Caco-2 (cell line): ENCODE measurements at regions not wholly inside any gene's neighbourhood (a gene's known extent, or its start where the extent isn't known, plus 50 kb on each side); places are given as distances from the start of the nearest gene placed in this dataset.

Experiments
- BruUV-seq: library from RNA; stranded (reverse); fragments of 400-500 nt; replicated peaks from 2 replicates; lab custom pipeline; 2021; lab: Mats Ljungman, UMichigan
- CTCF ChIA-PET: fragments of 300-600 bp; sonication (Branson Sonifier 250); formaldehyde crosslinking; loops from one replicate; lab custom pipeline; 2022; ENCODE audit warnings: antibody characterized with exemption; lab: Charles Lee
- POLR2A ChIA-PET: fragments of 300-600 bp; sonication (Branson Sonifier 250); formaldehyde crosslinking; loops from one replicate; lab custom pipeline; 2022; ENCODE audit warnings: antibody characterized with exemption; lab: Charles Lee
- DNase-seq, 2 experiments: peaks; one replicate each; pipeline versions ENCODE4 v3.0.0 to v3.0.0-alpha.2; 2020 to 2022
- H3K27me3 ChIP-seq: replicated peaks from 2 replicates; pipeline ENCODE4 v1.6.0; 2011; ENCODE audit warnings: low read length; ENCODE audit not compliant: control insufficient read depth, insufficient read depth
- H3K36me3 ChIP-seq: 2 replicates; pipeline ENCODE4 v1.5.1; 2011; ENCODE audit warnings: low read length; ENCODE audit not compliant: control insufficient read depth, insufficient read depth
- H3K4me1 ChIP-seq: fragments of 250-450 bp; sonication (Bioruptor Pico); 2 replicates; pipeline ENCODE4 v1.5.1; 2020; ENCODE audit warnings: mild to moderate bottlenecking
- H3K4me3 ChIP-seq: 2 replicates; pipeline ENCODE4 v1.5.1; 2011; ENCODE audit warnings: low read depth, mild to moderate bottlenecking, control low read depth, low read length
- H3K9me3 ChIP-seq: fragments of 250-450 bp; sonication (Bioruptor Pico); 2 replicates; pipeline ENCODE4 v1.5.1; 2020; ENCODE audit warnings: mild to moderate bottlenecking, moderate library complexity
- H3K27ac Mint-ChIP-seq: one replicate; pipeline ENCODE4 v1.8.0; 2022; ENCODE audit warnings: mixed read lengths; ENCODE audit not compliant: unreplicated experiment
- H3K27me3 Mint-ChIP-seq: one replicate; pipeline ENCODE4 v1.8.0; 2022; ENCODE audit warnings: mixed read lengths; ENCODE audit not compliant: insufficient read depth, unreplicated experiment
- H3K36me3 Mint-ChIP-seq: one replicate; pipeline ENCODE4 v1.8.0; 2022; ENCODE audit warnings: mild to moderate bottlenecking, mixed read lengths; ENCODE audit not compliant: insufficient read depth, unreplicated experiment
- H3K4me1 Mint-ChIP-seq: one replicate; pipeline ENCODE4 v1.8.0; 2022; ENCODE audit warnings: low read depth, mixed read lengths; ENCODE audit not compliant: unreplicated experiment
- H3K4me3 Mint-ChIP-seq: one replicate; pipeline ENCODE4 v1.8.0; 2022; ENCODE audit warnings: mild to moderate bottlenecking, moderate library complexity, mixed read lengths; ENCODE audit not compliant: unreplicated experiment
- H3K9me3 Mint-ChIP-seq: one replicate; pipeline ENCODE4 v1.8.0; 2022; ENCODE audit warnings: mixed read lengths; ENCODE audit not compliant: unreplicated experiment
- CTCF ChIP-seq, 2 experiments: fragments of 200-600 bp in 1 of 2; IDR thresholded peaks; 1 replicate in 1 of 2; 2 replicates in 1 of 2; pipeline versions ENCODE4 v1.5.1 to v1.8.0; 2011 to 2022; ENCODE audit warnings: antibody characterized with exemption in 1 of 2, control low read depth in 1 of 2, inconsistent platforms in 1 of 2, low read depth in 1 of 2, low read length in 1 of 2, mild to moderate bottlenecking in 1 of 2, moderate library complexity in 1 of 2; ENCODE audit not compliant: insufficient read depth in 1 of 2, severe bottlenecking in 1 of 2, unreplicated experiment in 1 of 2
- intact Hi-C: fragments of 100-400 bp; cut with micrococcal nuclease; formaldehyde crosslinking; loops from one replicate; pipeline ENCODE4 v1.10.0; 2022; ENCODE audit not compliant: unreplicated experiment

DNA sequence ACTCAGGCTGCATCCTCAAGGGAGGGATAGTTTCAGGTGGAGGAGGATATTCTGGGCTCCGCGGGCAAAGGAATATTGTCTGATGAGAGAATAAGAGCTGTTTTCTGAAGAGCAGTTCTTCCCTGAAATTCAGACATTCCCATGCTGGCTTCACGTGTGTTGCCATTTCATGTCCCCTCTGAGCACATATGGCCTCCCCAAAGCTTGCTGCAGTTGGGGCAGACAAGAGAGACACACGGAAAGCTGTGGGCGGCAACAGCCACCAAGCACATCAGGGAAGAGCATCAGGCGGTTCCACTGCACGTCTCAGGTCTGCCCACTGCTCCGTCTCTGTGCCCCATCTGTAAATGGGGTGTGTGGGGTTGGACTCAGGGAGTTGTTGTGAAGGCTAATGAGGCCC, 247.5 kb upstream of the TSHZ3 start:
- Mint-ChIP-seq H3K4me3 (no peak overlapping the region), H3K4me1 (no peaks in the 10 kb centered on the region), H3K27ac (no peak overlapping the region), H3K27me3 (peaks cover 11% of the 10 kb centered on the region), H3K36me3 (no peaks in the 10 kb centered on the region), H3K9me3 (no peaks in the 10 kb centered on the region)
- Histone ChIP-seq H3K36me3 (no peaks in the 10 kb centered on the region), H3K4me3 (no peak overlapping the region), H3K4me1 (no peaks in the 10 kb centered on the region), H3K27me3 (no peaks in the 10 kb centered on the region), H3K9me3 (no peaks in the 10 kb centered on the region)
- DNase-seq, result no peak
- no peak for TF ChIP-seq CTCF (IDR thresholded peaks at IDR 0.05; ENCODE audit: insufficient read depth in 1 of 2, low read depth in 1 of 2, low read length in 1 of 2, severe bottlenecking in 1 of 2, unreplicated experiment in 1 of 2)
- intact Hi-C loops, result no loop called here
- CTCF ChIA-PET, result no interaction called here
- no TSS peak for BruUV-seq
- POLR2A ChIA-PET, result no interaction called here

- H3K4me3 Mint-ChIP-seq, result no peak overlapping the region
- ChIA-PET CTCF (no interaction called here), POLR2A (no interaction called here)
- H3K36me3 Mint-ChIP-seq, result no peaks in the 10 kb centered on the region
- H3K27ac Mint-ChIP-seq, result no peak overlapping the region
- peaks cover 10% of the 10 kb centered on the region for H3K27me3 Mint-ChIP-seq
- intact Hi-C loops, result no loop called here
- H3K9me3 ChIP-seq, result no peaks in the 10 kb centered on the region
- DNase-seq, result no peak
- H3K4me1 ChIP-seq, result no peaks in the 10 kb centered on the region
- TF ChIP-seq CTCF (IDR thresholded peaks at IDR 0.05; ENCODE audit: insufficient read depth in 1 of 2, low read depth in 1 of 2, low read length in 1 of 2, severe bottlenecking in 1 of 2, unreplicated experiment in 1 of 2), result no peak
- no peaks in the 10 kb centered on the region for H3K36me3 ChIP-seq
- H3K4me1 Mint-ChIP-seq, result no peaks in the 10 kb centered on the region
- H3K4me3 ChIP-seq, result no peak overlapping the region
- BruUV-seq, result no TSS peak
- H3K9me3 Mint-ChIP-seq, result no peaks in the 10 kb centered on the region
- H3K27me3 ChIP-seq, result no peaks in the 10 kb centered on the region
Measured at GRCh38 chr19:31597616-31598015, 248.4 kb upstream of the TSHZ3 start.

- intact Hi-C loops, result no loop called here
- no peaks in the 10 kb centered on the region for H3K4me1 Mint-ChIP-seq
- BruUV-seq, result no TSS peak
- ChIA-PET CTCF (no interaction called here), POLR2A (no interaction called here)
- H3K4me3 Mint-ChIP-seq, result no peak overlapping the region
- H3K36me3 Mint-ChIP-seq, result no peaks in the 10 kb centered on the region
- Histone ChIP-seq H3K36me3 (no peaks in the 10 kb centered on the region), H3K9me3 (no peaks in the 10 kb centered on the region), H3K4me3 (no peak overlapping the region), H3K27me3 (no peaks in the 10 kb centered on the region), H3K4me1 (no peaks in the 10 kb centered on the region)
- TF ChIP-seq CTCF (IDR thresholded peaks at IDR 0.05; ENCODE audit: insufficient read depth in 1 of 2, low read depth in 1 of 2, low read length in 1 of 2, severe bottlenecking in 1 of 2, unreplicated experiment in 1 of 2), result no peak
- no peak overlapping the region for H3K27ac Mint-ChIP-seq
- no peaks in the 10 kb centered on the region for H3K9me3 Mint-ChIP-seq
- DNase-seq, result no peak
- H3K27me3 Mint-ChIP-seq, result peaks cover 6% of the 10 kb centered on the region
Measured at GRCh38 chr19:31598730-31599238, 249.5 kb upstream of the TSHZ3 start.
